HG02885 (cell line): ENCODE measurements at regions not wholly inside any gene's neighbourhood (a gene's known extent, or its start where the extent isn't known, plus 50 kb on each side); places are given as distances from the start of the nearest gene placed in this dataset.
A peak's percentile ranks its signal among the peaks of the same experiment; 100 is the strongest.

ENCODE experiments used
- ATAC-seq: cut with Tn5 transposase; IDR thresholded peaks from one replicate; pipeline ENCODE4 v1.9.1; 2021; ENCODE audit warnings: mild to moderate bottlenecking; ENCODE audit not compliant: unreplicated experiment, poor library complexity

GRCh38 chr6:12379181-12379580 is 89.0 kb downstream of the EDN1 start:
- no peak for ATAC-seq

GRCh38 chr6:12381587-12381986 is 91.4 kb downstream of the EDN1 start:
- ATAC-seq, result no peak

- peak; percentile 69 for ATAC-seq
Observed at GRCh38 chr6:12383448-12383847, 93.3 kb downstream of the EDN1 start.

GRCh38 chr6:12384357-12384912 is 94.3 kb downstream of the EDN1 start:
- ATAC-seq, result no peak

- no peak for ATAC-seq
Observed at GRCh38 chr6:12385316-12385715, 95.2 kb downstream of the EDN1 start.

- ATAC-seq, result no peak
Observed at GRCh38 chr6:12386816-12387215, 96.7 kb downstream of the EDN1 start.

- ATAC-seq, result no peak
Observed at GRCh38 chr6:12391472-12391871, 101.3 kb downstream of the EDN1 start.

GRCh38 chr6:12392490-12392889 is 102.3 kb downstream of the EDN1 start:
- no peak for ATAC-seq

- ATAC-seq, result no peak
Observed at GRCh38 chr6:12393100-12393499, 102.9 kb downstream of the EDN1 start.

- ATAC-seq, result no peak
Observed at GRCh38 chr6:12394170-12394569, 104.0 kb downstream of the EDN1 start.

- ATAC-seq, result no peak
Observed at GRCh38 chr6:12395898-12396297, 105.7 kb downstream of the EDN1 start.

- ATAC-seq, result no peak
Observed at GRCh38 chr6:12401200-12401599, 111.0 kb downstream of the EDN1 start.

GRCh38 chr6:12403201-12403826 is 113.2 kb downstream of the EDN1 start:
- no peak for ATAC-seq

GRCh38 chr6:12403947-12404647 is 113.9 kb downstream of the EDN1 start:
- no peak for ATAC-seq

- ATAC-seq, result no peak
Observed at GRCh38 chr6:12404651-12405050, 114.5 kb downstream of the EDN1 start.

GRCh38 chr6:12408752-12409151 is 118.6 kb downstream of the EDN1 start:
- no peak for ATAC-seq

- ATAC-seq, result no peak
Observed at GRCh38 chr6:12410946-12411345, 120.8 kb downstream of the EDN1 start.

GRCh38 chr6:12414096-12414675 is 124.0 kb downstream of the EDN1 start:
- no peak for ATAC-seq

GRCh38 chr6:12415980-12416598 is 125.9 kb downstream of the EDN1 start:
- no peak for ATAC-seq

GRCh38 chr6:12417191-12417590 is 127.0 kb downstream of the EDN1 start:
- no peak for ATAC-seq

- ATAC-seq, result no peak
Observed at GRCh38 chr6:12418946-12419345, 128.8 kb downstream of the EDN1 start.
